ENCODE measurements at regions not wholly inside any gene's neighbourhood (a gene's known extent, or its start where the extent isn't known, plus 50 kb on each side); places are given as distances from the start of the nearest gene placed in this dataset.
"Not testable (repeated sequence)": the region's sequence is repeated elsewhere in the genome, so short reads cannot be mapped to it uniquely, and the experiment has no call there.

- not testable (repeated sequence) for DNase-seq (ENCODE audit: low read depth in 2 of 3, low spot score in 2 of 3)
Observed at GRCh38 chr10:100638969-100639368, 103.2 kb downstream of the HIF1AN start.

DNA sequence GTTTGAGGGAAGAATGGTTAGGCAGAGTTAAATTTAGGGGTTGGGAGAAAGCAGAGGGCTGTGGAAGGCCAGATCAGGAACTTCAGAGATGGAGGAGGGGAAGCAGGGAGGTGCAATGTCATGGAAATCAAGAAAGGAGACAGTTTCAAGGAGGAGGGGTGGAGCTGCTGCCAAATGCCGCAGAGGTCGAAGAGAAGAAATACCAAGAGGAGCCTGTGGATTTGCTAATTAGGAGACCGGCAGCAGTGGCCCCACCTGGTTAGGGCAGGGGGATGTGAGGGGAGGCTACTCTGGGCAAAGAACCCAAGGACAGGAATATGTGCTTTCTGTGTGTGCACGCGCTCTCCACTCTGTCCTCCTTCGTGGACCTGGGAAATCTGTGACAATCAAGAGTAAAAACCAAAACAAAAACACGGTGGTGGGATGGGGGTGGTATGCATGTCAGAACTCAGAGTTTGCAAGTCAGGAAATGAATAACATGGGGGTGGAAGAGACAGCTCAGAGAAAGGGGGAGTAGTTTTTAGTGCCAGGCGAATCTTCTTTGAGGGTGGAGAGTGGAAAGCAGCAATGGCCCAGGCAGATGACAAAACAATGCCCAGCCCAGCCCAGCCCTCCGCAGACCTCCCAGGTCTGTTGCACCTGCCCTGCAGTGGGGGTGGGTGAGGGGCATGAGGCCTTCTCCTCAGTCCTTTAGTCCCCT lies 102.9 kb upstream of the PAX2 start:
- DNase-seq (ENCODE audit: low read depth in 2 of 3, low spot score in 2 of 3) = no peak

- no peak for DNase-seq (ENCODE audit: low read depth in 2 of 3, low spot score in 2 of 3)
Observed at GRCh38 chr10:100645091-100645490, 100.3 kb upstream of the PAX2 start.

DNA sequence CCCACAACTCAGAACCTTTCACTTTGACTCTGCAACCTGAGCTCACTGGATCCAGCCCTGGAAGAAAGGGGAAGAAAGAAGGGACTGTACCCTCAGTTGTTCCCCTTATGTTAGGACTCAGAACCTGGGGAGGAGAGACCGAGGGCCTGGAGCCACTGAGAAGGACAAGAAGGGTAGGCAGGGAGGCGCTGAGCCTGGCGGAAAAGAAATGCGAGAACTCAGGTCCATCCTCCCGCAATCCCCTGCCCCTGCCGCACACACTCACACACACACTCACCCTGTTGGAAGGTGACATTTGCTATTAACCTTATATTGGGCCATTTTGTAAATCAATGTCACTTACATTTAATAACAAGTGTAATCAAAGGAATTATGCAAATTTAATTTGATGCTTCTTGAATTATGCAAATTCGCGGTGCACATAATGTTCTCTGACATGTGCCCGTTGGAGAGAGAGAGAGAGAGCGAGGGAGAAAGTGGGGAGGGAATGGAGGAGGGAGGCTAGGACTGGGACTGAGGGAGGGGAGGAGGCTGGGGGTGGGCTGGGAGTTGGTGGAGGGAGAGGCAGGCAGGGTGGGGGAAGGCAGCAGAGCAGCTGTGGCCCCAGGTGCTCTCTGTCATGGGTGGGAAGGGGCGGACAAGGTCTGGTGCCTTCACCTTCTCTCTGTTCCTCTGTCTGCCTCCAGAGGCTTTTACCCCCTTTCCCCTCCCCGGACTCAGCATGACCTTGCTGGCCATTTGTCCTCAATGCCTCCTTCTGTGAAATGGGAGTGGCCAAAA lies 99.6 kb upstream of the PAX2 start:
- DNase-seq (ENCODE audit: low read depth in 2 of 3, low spot score in 2 of 3) = no peak

DNA sequence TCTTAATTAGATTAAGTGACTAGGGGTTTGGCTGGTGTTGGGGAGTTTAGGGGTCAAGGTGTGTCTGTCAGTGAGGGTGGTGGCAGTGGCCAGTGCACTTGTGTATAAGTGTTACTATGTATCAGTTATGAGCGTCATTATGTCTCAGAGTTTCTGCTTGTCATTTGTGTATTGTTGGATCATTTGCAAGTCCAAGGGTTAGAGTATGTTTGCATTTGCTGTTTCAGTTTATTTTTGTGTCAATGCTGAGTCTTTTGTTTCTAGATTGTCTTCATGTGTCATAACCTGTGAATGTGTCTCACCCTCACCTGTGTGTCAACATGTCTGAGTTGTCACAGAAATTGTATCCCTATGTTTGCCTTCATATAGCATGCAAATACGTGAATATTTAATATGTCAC lies 97.5 kb upstream of the PAX2 start:
- no peak for DNase-seq (ENCODE audit: low read depth in 2 of 3, low spot score in 2 of 3)

GRCh38 chr10:100650693-100651092 lies 94.7 kb upstream of the PAX2 start:
- no peak for DNase-seq (ENCODE audit: low read depth in 2 of 3, low spot score in 2 of 3)

DNA sequence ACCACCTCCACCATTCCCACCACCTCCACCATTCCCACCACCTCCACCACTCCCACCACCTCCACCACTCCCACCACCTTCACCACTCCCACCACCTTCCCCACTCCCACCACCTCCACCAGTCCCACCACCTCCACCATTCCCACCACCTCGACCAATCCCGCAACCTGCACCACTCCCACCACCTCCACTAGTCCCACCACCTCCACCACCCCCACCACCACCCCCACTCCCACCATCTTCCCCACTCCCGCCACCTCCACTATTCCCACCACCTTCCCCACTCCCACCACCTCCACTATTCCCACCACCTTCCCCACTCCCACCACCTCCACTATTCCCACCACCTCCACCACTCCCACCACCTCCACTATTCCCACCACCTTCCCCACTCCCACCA lies 94.3 kb upstream of the PAX2 start:
- DNase-seq (ENCODE audit: low read depth in 2 of 3, low spot score in 2 of 3) = not testable (repeated sequence)

DNA sequence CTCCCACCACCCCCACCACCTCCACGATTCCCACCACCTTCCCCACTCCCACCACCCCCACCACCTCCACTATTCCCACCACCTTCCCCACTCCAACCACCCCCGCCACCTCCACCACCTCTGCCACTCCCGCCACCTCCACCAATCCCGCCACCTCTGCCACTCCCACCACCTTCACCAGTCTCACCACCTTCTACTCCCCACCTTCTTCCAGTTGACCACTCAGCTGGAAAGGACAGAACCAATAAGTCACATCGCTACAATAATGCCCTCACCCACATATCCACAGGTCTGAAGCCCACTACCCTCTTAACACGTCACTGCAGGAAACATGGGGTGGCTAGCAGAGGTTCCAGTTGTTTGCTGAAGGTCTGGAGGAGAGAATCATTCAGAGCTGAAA lies 93.5 kb upstream of the PAX2 start:
- no peak for DNase-seq (ENCODE audit: low read depth in 2 of 3, low spot score in 2 of 3)

DNA sequence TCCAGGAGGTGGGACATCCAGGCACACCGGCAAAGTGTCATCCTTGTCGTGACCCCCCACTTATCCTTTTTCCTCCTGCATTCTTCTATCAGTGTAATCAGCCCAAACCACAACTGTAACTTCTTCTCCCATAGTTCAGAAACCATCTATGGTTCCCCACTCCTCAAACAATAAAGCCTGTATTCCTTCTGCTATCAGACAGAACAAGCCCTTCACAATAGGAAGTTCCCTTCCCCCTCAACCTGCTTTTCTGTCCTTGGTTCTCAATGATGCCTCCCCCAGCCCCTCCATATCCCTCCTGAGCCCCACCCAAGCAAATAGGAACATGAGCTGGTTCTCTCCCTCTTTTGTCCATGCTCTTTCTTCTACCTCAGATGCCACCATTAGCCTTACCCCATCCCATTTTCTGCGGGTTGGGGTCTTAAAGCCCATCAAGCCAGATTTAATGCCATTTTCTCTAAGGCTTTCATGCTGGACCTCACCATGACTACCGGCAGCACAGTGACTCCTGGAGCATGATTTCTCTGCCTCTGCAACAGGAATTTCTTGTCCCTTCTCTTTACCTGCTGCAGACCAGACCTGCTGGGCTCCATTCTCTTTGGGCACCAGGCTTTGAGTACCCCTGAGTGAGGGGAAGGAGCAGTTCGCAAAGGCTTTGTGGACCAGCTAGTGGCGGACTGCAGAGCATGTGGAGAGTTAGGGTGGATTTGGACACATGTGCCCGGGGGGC lies 92.8 kb upstream of the PAX2 start:
- DNase-seq (ENCODE audit: low read depth in 2 of 3, low spot score in 2 of 3) = no peak

DNA sequence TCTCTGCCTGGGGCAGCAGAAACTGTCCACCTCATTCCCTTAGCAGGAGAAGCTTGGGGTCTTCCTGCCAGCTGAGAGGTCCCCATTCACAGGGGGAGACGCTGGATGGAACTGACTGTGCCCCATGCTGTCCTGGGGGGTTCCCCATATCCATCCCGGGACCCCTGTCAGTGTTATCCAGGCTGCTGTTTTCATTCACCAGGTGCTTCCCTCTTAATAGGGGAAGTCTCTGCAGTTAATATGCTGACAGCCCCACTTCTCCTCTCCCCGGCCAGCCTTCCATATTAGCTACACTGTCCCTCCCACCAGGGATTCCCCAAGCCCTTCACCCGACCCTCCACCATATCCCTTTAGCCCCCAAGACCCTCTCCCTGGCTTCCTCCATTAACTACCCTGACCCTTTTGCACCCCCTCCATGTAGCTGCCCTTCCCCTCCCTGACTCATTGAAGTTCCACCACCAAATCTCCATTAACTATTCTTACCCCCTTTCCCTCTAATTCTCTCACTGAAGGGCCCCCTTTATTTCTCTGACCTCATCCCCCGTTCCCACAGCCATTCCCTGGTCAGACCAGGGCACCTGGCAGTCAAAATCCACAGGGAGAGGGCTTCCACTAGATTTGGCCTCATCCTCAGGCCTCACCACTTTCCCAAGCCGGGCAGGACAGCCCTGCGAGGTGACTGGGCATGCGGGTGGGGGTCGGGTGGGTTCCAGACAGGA lies 92.0 kb upstream of the PAX2 start:
- peak in 2 of 3 donors; percentile 58 to 66 for DNase-seq (ENCODE audit: low read depth in 2 of 3, low spot score in 2 of 3)

DNA sequence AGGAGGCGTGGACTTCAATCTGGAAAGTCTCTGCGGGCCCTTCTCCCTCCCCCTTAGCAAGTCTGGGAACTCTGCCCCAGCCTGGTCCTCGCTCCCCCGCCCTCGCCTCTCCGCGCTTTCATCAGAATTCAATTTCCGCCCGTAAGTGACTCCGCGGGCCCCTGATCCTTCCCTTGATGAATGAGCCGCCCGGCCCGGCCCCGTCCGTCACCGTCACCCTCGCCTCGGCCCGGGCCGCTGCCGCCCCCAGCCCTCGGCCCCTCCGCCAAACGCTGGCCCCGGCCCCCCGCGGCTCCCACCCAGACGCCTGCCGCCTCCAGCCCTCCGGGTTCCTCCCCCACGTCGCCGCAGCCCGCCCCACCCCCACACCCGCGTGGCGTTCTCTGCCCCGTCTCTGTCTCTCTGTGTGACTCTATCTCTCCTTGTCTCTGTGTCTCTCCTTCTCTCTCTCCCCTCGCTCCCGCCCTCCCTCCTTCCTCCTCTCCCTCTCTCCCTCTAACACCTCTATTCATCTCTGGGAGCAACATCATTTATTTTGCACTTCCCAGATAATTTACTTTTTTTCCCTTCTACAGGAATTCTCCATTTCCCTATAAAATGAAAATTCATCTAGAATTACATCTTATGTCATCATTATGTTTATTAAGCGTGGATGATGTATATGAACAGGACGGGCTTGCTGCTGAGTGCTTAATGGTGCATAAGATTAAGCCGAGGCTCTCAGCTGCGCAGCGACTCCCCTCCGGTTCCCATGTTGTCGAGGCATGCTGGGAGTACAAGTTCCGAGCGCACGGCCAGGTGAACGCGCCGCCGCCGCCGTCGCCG lies 91.2 kb upstream of the PAX2 start:
- DNase-seq (ENCODE audit: low read depth in 2 of 3, low spot score in 2 of 3) = peak in 1 of 3 donors; percentile 50

GRCh38 chr10:100654782-100655325 lies 90.5 kb upstream of the PAX2 start:
- DNase-seq (ENCODE audit: low read depth in 2 of 3, low spot score in 2 of 3) = peak in 2 of 3 donors; percentile 31 to 42

DNA sequence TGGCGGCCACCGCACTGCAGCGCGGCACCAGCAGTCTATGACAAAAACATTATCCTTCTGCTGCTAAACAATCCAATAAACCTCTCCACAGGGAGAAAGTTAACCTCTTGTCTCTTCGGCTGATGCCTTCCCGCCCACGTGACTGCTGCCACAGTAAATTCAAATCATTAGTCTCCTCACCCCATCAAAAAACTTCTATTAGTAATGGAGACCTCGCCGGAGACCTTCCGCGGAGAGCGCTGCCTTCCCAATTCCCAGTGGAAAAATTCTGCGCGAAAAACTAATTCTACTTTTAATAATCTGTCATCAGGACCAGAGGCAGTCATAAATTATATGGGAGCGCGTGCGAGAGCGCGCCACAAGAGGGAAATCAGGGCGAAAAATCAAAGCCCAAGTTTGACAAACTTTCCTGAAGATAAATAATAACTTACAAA lies 90.0 kb upstream of the PAX2 start:
- DNase-seq (ENCODE audit: low read depth in 2 of 3, low spot score in 2 of 3) = no peak

GRCh38 chr10:100655760-100656421 lies 89.5 kb upstream of the PAX2 start:
- no peak for DNase-seq (ENCODE audit: low read depth in 2 of 3, low spot score in 2 of 3)

- no peak for DNase-seq (ENCODE audit: low read depth in 2 of 3, low spot score in 2 of 3)
Observed at GRCh38 chr10:100656454-100656853, 88.9 kb upstream of the PAX2 start.

DNA sequence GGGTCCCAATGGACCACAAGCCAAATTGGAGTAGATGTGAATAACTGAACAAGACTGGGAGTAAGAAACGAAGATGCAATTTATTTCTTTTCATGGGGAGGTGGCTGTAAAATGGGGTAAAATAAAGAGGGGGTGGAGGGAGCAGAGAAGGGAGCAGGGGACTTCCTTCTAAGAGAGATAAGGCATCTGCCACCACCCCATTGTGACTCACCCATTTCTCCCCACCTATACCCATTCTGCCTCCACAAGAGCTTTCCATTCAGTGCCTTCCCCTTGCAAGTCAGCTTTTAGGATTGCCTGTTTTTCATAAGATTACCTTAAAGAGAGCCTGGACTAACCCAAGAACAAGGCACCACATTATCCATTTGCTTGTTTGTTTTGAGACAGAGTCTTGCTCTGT lies 87.1 kb upstream of the PAX2 start:
- DNase-seq (ENCODE audit: low read depth in 2 of 3, low spot score in 2 of 3) = no peak

DNA sequence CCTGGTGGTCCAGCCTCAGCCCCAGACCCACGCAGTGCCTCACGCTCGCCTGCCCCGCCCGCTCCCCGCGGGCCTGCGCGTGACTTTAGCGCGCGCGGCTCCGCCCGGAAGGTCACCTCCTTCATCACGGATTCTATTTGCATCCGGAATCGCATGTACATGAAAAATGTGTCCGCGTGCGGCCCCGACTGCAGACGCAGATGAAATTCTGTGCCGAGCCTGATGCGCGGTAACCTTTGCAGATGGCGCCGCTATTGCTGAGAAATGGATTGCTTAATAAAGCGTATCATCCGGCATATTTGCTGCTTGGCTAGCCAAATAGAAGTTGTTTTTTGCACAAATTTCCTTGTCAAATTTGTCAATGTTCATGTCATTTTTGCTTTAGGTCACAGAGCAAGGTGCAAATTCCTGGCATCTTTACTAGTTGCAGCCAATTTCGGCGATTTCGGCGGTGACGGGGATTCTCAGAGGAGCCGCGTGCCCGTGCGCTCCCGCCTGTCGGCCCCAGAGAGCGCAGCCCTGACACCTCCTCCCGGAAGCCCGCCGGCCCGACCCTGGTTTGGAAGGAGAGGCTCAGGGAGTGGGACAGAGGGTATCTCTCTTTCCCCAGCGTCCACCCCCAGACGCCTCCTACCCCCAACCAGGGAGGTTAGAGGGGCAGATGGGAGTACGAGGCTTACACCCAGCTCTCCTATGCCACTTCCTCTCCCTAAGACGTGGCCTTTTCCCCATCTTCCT lies 85.9 kb upstream of the PAX2 start:
- DNase-seq (ENCODE audit: low read depth in 2 of 3, low spot score in 2 of 3) = no peak

DNA sequence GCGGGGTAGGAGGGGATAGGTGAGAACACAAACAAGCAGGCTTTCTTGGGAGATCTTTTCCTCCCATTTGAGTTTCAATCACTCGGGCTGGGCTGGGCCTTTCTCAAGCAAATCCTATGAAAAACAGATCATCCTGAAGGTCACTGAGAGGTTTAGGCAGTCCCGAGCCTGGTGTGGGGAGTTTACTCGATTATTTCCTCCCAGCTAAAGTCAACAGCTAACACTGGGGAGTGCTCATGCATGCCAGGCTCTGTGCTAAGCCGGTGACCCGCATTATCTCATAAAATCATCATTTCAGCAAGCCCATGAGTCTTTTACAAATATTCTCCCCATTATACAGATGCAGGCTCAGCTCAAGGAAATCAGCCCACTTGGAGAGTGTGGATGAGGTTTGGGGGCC lies 85.0 kb upstream of the PAX2 start:
- no peak for DNase-seq (ENCODE audit: low read depth in 2 of 3, low spot score in 2 of 3)

DNA sequence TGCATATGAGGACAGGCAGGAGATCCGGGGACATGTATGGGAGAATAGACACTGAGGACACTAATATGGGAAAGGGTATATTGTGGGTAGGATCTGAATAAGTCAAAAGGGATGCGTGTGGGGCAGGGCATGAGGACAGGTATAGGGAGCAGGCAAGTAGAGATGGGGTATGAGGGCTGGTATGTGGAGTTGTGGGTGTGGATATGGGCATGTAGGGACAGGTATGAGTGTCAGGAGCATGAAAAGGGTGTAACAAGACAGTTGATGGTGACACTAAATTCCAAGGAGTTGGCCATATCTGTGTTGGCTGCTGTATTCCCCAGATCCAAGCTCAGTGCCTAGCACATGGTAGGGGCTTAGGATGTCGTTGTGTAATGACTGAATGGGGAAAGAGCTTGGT lies 84.4 kb upstream of the PAX2 start:
- DNase-seq (ENCODE audit: low read depth in 2 of 3, low spot score in 2 of 3) = no peak
